HCT116 (cell line): ENCODE measurements at regions not wholly inside any gene's neighbourhood (a gene's known extent, or its start where the extent isn't known, plus 50 kb on each side); places are given as distances from the start of the nearest gene placed in this dataset.

ENCODE experiments used
- ATAC-seq: fragments of 200-7000 bp; cut with Tn5 transposase; 2 replicates; pipeline ENCODE4 v1.9.1; 2020; ENCODE audit warnings: mild to moderate bottlenecking, moderate library complexity
- BruUV-seq: library from RNA; stranded (reverse); fragments of 400-500 nt; replicated peaks from 2 replicates; lab custom pipeline; 2021; lab: Mats Ljungman, UMichigan
- CTCF ChIA-PET: fragments of 300-600 bp; sonication (Branson Sonifier 250); formaldehyde crosslinking; loops from one replicate; lab custom pipeline; 2021; ENCODE audit warnings: antibody characterized with exemption; lab: Charles Lee
- POLR2A ChIA-PET: fragments of 300-600, 350-600 bp; sonication (Branson Sonifier 250); formaldehyde crosslinking; loops from one replicate; lab custom pipeline; 2021; ENCODE audit warnings: antibody characterized with exemption; lab: Charles Lee
- RAD21 ChIA-PET, 2 experiments: fragments of 300-600 bp; sonication (Branson Sonifier 250); formaldehyde crosslinking; loops; one replicate each; lab custom pipeline; 2023; ENCODE audit warnings: low total read pairs in 2 of 2; ENCODE audit not compliant: uncharacterized antibody in 2 of 2, unreplicated experiment in 2 of 2, low non-redundant PET in 1 of 2; lab: Charles Lee
- DNase-seq: peaks from one replicate; pipeline ENCODE4 v3.0.0-alpha.2; 2010; ENCODE audit warnings: low read depth, low spot score
- H2AFZ ChIP-seq: fragments of 200-600 bp; shearing (Covaris generic), sonication (generic); 2 replicates; pipeline ENCODE4 v1.6.1; 2017; ENCODE audit warnings: low read depth, mixed run types, mixed read lengths, antibody characterized with exemption, low read length; ENCODE audit not compliant: poor library complexity, severe bottlenecking
- H3K27ac ChIP-seq: 2 replicates; pipeline ENCODE4 v1.5.1; 2012; ENCODE audit warnings: low read depth, low read length
- H3K27me3 ChIP-seq: fragments of 200-600 bp; sonication (generic); 2 replicates; pipeline ENCODE4 v1.6.1; 2016; ENCODE audit warnings: mixed run types, low read length, mixed read lengths; ENCODE audit not compliant: insufficient read depth
- H3K36me3 ChIP-seq, 2 experiments: fragments of 200-500 bp in 1 of 2; fragments of 200-600 bp in 1 of 2; sonication (Bioruptor generic) in 1 of 2; sonication (generic) in 1 of 2; 2 replicates each; pipeline versions ENCODE4 v1.5.1 to v1.6.1; 2014 to 2016; ENCODE audit warnings: low read length in 2 of 2, inconsistent platforms in 1 of 2, mixed read lengths in 1 of 2, mixed run types in 1 of 2; ENCODE audit not compliant: insufficient read depth in 2 of 2, control insufficient read depth in 1 of 2
- H3K4me1 ChIP-seq, 2 experiments: fragments of 200-600 bp in 1 of 2; sonication (generic) in 1 of 2; 2 replicates each; pipeline versions ENCODE4 v1.5.1 to v1.6.1; 2012 to 2017; ENCODE audit warnings: low read length in 2 of 2, inconsistent platforms in 1 of 2, mild to moderate bottlenecking in 1 of 2, mixed read lengths in 1 of 2, mixed run types in 1 of 2, moderate library complexity in 1 of 2; ENCODE audit not compliant: insufficient read depth in 2 of 2, control insufficient read depth in 1 of 2
- H3K4me2 ChIP-seq: fragments of 200-600 bp; sonication (generic); 2 replicates; pipeline ENCODE4 v1.6.1; 2017; ENCODE audit warnings: mixed run types, low read length, mixed read lengths
- H3K4me3 ChIP-seq, 2 experiments: fragments of 200-600 bp in 1 of 2; sonication (generic) in 1 of 2; replicated peaks in 1 of 2; 2 replicates each; pipeline ENCODE4 v1.5.1; 2011 to 2016; ENCODE audit warnings: low read length in 2 of 2, control low read depth in 1 of 2, low read depth in 1 of 2, mild to moderate bottlenecking in 1 of 2, mixed read lengths in 1 of 2, mixed run types in 1 of 2
- H3K79me2 ChIP-seq: fragments of 200-600 bp; sonication (generic); 2 replicates; pipeline ENCODE4 v1.6.1; 2017; ENCODE audit warnings: mild to moderate bottlenecking, mixed run types, low read length, moderate library complexity, mixed read lengths; ENCODE audit not compliant: insufficient read depth
- H3K9ac ChIP-seq: fragments of 200-600 bp; sonication (generic); 2 replicates; pipeline ENCODE4 v1.6.1; 2016; ENCODE audit warnings: low read length, mixed read lengths
- H3K9me2 ChIP-seq: fragments of 200-600 bp; sonication (generic), shearing (Covaris generic); 2 replicates; pipeline ENCODE4 v1.6.1; 2017; ENCODE audit warnings: mixed run types, mild to moderate bottlenecking, moderate library complexity; ENCODE audit not compliant: insufficient read depth
- H3K9me3 ChIP-seq, 2 experiments: fragments of 200-500 bp in 1 of 2; fragments of 200-600 bp in 1 of 2; sonication (Bioruptor generic) in 1 of 2; sonication (generic) in 1 of 2; 2 replicates each; pipeline ENCODE4 v1.6.1; 2014 to 2017; ENCODE audit warnings: low read length in 2 of 2, mixed read lengths in 2 of 2, inconsistent platforms in 1 of 2, low read depth in 1 of 2, mild to moderate bottlenecking in 1 of 2, mixed run types in 1 of 2, moderate library complexity in 1 of 2; ENCODE audit not compliant: control insufficient read depth in 1 of 2, insufficient read depth in 1 of 2
- H4K20me1 ChIP-seq: fragments of 200-600 bp; sonication (generic), shearing (Covaris generic); 2 replicates; pipeline ENCODE4 v1.6.1; 2017; ENCODE audit warnings: mixed run types, mild to moderate bottlenecking, moderate library complexity; ENCODE audit not compliant: insufficient read depth
- CBX3 ChIP-seq: IDR thresholded peaks from 2 replicates; pipeline ENCODE4 v1.6.1; 2012; ENCODE audit warnings: low read depth
- CEBPB ChIP-seq: IDR thresholded peaks from 2 replicates; pipeline ENCODE4 v1.6.1; 2012; ENCODE audit warnings: low read depth
- EGR1 ChIP-seq: IDR thresholded peaks from 2 replicates; pipeline ENCODE4 v1.6.1; 2012; ENCODE audit warnings: low read depth
- EZH2 ChIP-seq: fragments of 200-600 bp; sonication (generic); IDR thresholded peaks from 2 replicates; pipeline ENCODE4 v1.6.1; 2017; ENCODE audit warnings: antibody characterized with exemption, mixed run types
- EZH2phosphoT487 ChIP-seq: fragments of 200-600 bp; IDR thresholded peaks from 2 replicates; pipeline ENCODE4 v1.6.1; 2018; ENCODE audit warnings: antibody characterized with exemption, borderline replicate concordance
- FOSL1 ChIP-seq: IDR thresholded peaks from 2 replicates; pipeline ENCODE4 v1.6.1; 2012; ENCODE audit warnings: low read depth
- JUND ChIP-seq: IDR thresholded peaks from 2 replicates; pipeline ENCODE4 v1.6.1; 2012
- POLR2A ChIP-seq: IDR thresholded peaks from 2 replicates; pipeline ENCODE4 v1.7.0; 2011; ENCODE audit warnings: borderline replicate concordance; ENCODE audit not compliant: insufficient read depth, insufficient read length; ENCODE audit errors: extremely low read depth
- POLR2AphosphoS5 ChIP-seq: IDR thresholded peaks from 2 replicates; pipeline ENCODE4 v1.6.1; 2011; ENCODE audit warnings: mild to moderate bottlenecking, low read depth, low read length, moderate library complexity
- SIN3A ChIP-seq: IDR thresholded peaks from 2 replicates; pipeline ENCODE4 v1.6.1; 2012; ENCODE audit warnings: low read depth
- SP1 ChIP-seq: IDR thresholded peaks from 2 replicates; pipeline ENCODE4 v1.6.1; 2012; ENCODE audit warnings: low read depth
- YY1 ChIP-seq: IDR thresholded peaks from 2 replicates; pipeline ENCODE4 v1.6.1; 2011; ENCODE audit warnings: low read length, low read depth, moderate library complexity, mild to moderate bottlenecking; ENCODE audit not compliant: insufficient replicate concordance; ENCODE audit errors: extremely low read depth
- ZFX ChIP-seq: fragments of 450-650 bp; IDR thresholded peaks from 2 replicates; pipeline ENCODE4 v1.6.1; 2017
- ZNF274 ChIP-seq: fragments of 200-500 bp; sonication (Bioruptor generic); IDR thresholded peaks from 2 replicates; pipeline ENCODE4 v1.6.1; 2014; ENCODE audit warnings: mild to moderate bottlenecking, low read depth, low read length, inconsistent platforms
- intact Hi-C: fragments of 100-400 bp; cut with micrococcal nuclease; formaldehyde crosslinking; loops from 2 replicates; pipeline ENCODE4 v1.10.0; 2022
- TF ChIP-seq, protein P1 (sequence below): IDR thresholded peaks from 2 replicates; pipeline ENCODE4 v1.6.1; 2011; ENCODE audit warnings: mild to moderate bottlenecking, low read length, moderate library complexity; ENCODE audit not compliant: insufficient replicate concordance; ENCODE audit errors: extremely low read depth
- TF ChIP-seq, protein P2 (sequence below), 3 experiments: fragments of 200-600 bp in 1 of 3; sonication (generic) in 1 of 3; IDR thresholded peaks in 2 of 3; conservative IDR thresholded peaks in 1 of 3; 2 replicates each; pipeline ENCODE4 v1.5.1; 2012 to 2017; ENCODE audit warnings: low read depth in 2 of 3, low read length in 2 of 3, antibody characterized with exemption in 1 of 3, borderline replicate concordance in 1 of 3, control low read depth in 1 of 3, mild to moderate bottlenecking in 1 of 3, mixed read lengths in 1 of 3, mixed run types in 1 of 3, moderate library complexity in 1 of 3; ENCODE audit not compliant: insufficient read depth in 1 of 3
- TF ChIP-seq, protein P3 (sequence below): IDR thresholded peaks from 2 replicates; pipeline ENCODE4 v1.6.1; 2012

DNA sequence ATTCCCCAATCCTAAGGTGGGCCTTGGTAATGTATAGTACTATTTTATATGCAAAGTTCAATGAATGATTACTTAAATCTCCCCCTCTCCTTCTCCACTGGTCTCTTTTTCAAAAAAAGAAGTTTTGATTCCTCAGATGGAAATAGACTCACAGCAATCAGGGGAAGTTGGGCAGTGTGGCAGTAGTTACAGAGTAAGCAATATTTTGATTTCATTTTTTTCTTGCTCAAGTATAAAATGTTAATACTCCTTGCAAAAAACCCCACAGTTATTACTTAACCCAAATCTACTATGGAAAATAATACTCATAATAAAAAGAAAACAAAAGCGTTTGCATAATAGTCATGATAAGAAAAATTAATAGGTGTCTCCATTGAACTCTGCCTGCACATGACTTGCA lies 56.9 kb upstream of the CXCL8 start:
- Histone ChIP-seq H3K9me2 (no peaks in the 10 kb centered on the region), H3K4me1 (no peaks in the 10 kb centered on the region), H3K27me3 (no peaks in the 10 kb centered on the region), H3K27ac (no peak overlapping the region), H2AFZ (no peak overlapping the region), H3K9ac (no peak overlapping the region), H3K4me2 (no peak overlapping the region), H3K36me3 (no peaks in the 10 kb centered on the region), H3K4me3 (no peak overlapping the region), H3K79me2 (no peaks in the 10 kb centered on the region), H3K9me3 (no peaks in the 10 kb centered on the region), H4K20me1 (no peaks in the 10 kb centered on the region)
- POLR2A ChIA-PET: no interaction called here
- ATAC-seq (no peak), DNase-seq (no peak)
- CTCF ChIA-PET: no interaction called here
- RAD21 ChIA-PET: interaction anchor here in 1 of 2 experiments (0.6 kb wide), 1 partner anchor 44 kb away, joined by 3 read pairs; no protein-coding TSS in a partner anchor
- no TSS peak for BruUV-seq
- no peak for TF ChIP-seq FOSL1
- no peak for TF ChIP-seq EZH2
- TF ChIP-seq SP1: no peak
- no peak for TF ChIP-seq POLR2A
- TF ChIP-seq CEBPB: no peak
- TF ChIP-seq ZFX: no peak
- intact Hi-C loops: no loop called here

- Histone ChIP-seq H4K20me1 (no peaks in the 10 kb centered on the region), H3K9ac (no peak overlapping the region), H3K27ac (no peak overlapping the region), H3K9me3 (no peaks in the 10 kb centered on the region), H3K4me1 (no peaks in the 10 kb centered on the region), H3K9me2 (no peaks in the 10 kb centered on the region), H3K79me2 (no peaks in the 10 kb centered on the region), H3K4me2 (no peak overlapping the region), H3K4me3 (no peak overlapping the region), H2AFZ (no peak overlapping the region), H3K27me3 (no peaks in the 10 kb centered on the region), H3K36me3 (no peaks in the 10 kb centered on the region)
- intact Hi-C loops: no loop called here
- POLR2A ChIA-PET: no interaction called here
- RAD21 ChIA-PET: no interaction called here
- DNase-seq (no peak), ATAC-seq (no peak)
- BruUV-seq: no TSS peak
- CTCF ChIA-PET: no interaction called here
- TF ChIP-seq YY1: no peak
- no peak for TF ChIP-seq POLR2AphosphoS5
- TF ChIP-seq JUND: no peak
- no peak for TF ChIP-seq CBX3
- TF ChIP-seq EZH2: no peak
- TF ChIP-seq EZH2phosphoT487: no peak
- no peak for TF ChIP-seq FOSL1
- TF ChIP-seq, protein P1, sequence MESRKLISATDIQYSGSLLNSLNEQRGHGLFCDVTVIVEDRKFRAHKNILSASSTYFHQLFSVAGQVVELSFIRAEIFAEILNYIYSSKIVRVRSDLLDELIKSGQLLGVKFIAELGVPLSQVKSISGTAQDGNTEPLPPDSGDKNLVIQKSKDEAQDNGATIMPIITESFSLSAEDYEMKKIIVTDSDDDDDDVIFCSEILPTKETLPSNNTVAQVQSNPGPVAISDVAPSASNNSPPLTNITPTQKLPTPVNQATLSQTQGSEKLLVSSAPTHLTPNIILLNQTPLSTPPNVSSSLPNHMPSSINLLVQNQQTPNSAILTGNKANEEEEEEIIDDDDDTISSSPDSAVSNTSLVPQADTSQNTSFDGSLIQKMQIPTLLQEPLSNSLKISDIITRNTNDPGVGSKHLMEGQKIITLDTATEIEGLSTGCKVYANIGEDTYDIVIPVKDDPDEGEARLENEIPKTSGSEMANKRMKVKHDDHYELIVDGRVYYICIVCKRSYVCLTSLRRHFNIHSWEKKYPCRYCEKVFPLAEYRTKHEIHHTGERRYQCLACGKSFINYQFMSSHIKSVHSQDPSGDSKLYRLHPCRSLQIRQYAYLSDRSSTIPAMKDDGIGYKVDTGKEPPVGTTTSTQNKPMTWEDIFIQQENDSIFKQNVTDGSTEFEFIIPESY: no peak
- TF ChIP-seq, protein P2, sequence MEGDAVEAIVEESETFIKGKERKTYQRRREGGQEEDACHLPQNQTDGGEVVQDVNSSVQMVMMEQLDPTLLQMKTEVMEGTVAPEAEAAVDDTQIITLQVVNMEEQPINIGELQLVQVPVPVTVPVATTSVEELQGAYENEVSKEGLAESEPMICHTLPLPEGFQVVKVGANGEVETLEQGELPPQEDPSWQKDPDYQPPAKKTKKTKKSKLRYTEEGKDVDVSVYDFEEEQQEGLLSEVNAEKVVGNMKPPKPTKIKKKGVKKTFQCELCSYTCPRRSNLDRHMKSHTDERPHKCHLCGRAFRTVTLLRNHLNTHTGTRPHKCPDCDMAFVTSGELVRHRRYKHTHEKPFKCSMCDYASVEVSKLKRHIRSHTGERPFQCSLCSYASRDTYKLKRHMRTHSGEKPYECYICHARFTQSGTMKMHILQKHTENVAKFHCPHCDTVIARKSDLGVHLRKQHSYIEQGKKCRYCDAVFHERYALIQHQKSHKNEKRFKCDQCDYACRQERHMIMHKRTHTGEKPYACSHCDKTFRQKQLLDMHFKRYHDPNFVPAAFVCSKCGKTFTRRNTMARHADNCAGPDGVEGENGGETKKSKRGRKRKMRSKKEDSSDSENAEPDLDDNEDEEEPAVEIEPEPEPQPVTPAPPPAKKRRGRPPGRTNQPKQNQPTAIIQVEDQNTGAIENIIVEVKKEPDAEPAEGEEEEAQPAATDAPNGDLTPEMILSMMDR (IDR thresholded peaks at IDR 0.05 in 2 of 3, conservative IDR thresholded peaks at IDR 0.05 in 1 of 3; ENCODE audit: borderline replicate concordance in 1 of 3, insufficient read depth in 1 of 3, low read depth in 2 of 3, low read length in 2 of 3): no peak
- no peak for TF ChIP-seq EGR1
- no peak for TF ChIP-seq SP1
- no peak for TF ChIP-seq ZNF274
- TF ChIP-seq, protein P3, sequence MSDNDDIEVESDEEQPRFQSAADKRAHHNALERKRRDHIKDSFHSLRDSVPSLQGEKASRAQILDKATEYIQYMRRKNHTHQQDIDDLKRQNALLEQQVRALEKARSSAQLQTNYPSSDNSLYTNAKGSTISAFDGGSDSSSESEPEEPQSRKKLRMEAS: no peak
- TF ChIP-seq SIN3A: no peak
Measured at GRCh38 chr4:73684097-73684496, 56.3 kb upstream of the CXCL8 start.
